ENCODE measurements at regions not wholly inside any gene's neighbourhood (a gene's known extent, or its start where the extent isn't known, plus 50 kb on each side); places are given as distances from the start of the nearest gene placed in this dataset.

DNA sequence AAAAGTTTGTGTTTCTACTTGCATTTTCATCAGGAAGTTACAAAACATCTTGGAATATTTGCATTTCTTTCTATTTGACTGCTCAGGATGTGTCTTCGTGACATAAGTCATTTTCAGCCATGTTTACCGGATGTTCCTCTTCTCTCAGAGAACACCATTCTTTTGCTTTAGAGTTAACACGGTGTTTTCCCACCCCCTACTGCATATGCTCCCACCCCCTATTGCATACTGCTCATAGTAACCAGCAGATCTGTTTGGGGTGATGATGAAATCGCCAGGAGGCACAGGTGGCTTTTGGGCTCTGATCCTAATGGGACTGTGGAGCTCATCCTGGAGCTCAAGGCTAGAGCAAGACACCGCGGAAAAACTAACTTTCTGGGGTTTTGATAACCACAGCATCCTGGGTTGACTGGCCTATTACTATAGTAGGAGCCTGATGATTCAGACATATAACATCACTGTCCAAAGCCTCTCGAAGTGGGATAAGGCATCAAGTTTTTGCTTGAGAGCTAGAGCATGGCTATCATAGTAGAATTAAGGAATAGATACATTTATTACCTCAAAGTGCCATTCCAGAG is 65.1 kb upstream of the BET1 start:
- 80% methylated on average over 7 of the region's 7 CpGs for WGBS
- DNase-seq (ENCODE audit: extremely low spot score) = no peak
- H3K9me3 ChIP-seq = no peaks in the 10 kb centered on the region
- H3K4me3 ChIP-seq = no peak overlapping the region
- H3K27ac ChIP-seq (replicated peaks in 1 of 4) = no peak overlapping the region
- intact Hi-C loops (cut with DNase I) = no loop called here
- no peaks in the 10 kb centered on the region for H3K36me3 ChIP-seq
- H3K4me1 ChIP-seq = no peaks in the 10 kb centered on the region
- TF ChIP-seq POLR2A (IDR thresholded peaks at IDR 0.05; ENCODE audit: low read depth) (no peak), EP300 (IDR thresholded peaks at IDR 0.05) (no peak), POLR2AphosphoS5 (IDR thresholded peaks at IDR 0.05) (no peak)
- TF ChIP-seq, protein P1, sequence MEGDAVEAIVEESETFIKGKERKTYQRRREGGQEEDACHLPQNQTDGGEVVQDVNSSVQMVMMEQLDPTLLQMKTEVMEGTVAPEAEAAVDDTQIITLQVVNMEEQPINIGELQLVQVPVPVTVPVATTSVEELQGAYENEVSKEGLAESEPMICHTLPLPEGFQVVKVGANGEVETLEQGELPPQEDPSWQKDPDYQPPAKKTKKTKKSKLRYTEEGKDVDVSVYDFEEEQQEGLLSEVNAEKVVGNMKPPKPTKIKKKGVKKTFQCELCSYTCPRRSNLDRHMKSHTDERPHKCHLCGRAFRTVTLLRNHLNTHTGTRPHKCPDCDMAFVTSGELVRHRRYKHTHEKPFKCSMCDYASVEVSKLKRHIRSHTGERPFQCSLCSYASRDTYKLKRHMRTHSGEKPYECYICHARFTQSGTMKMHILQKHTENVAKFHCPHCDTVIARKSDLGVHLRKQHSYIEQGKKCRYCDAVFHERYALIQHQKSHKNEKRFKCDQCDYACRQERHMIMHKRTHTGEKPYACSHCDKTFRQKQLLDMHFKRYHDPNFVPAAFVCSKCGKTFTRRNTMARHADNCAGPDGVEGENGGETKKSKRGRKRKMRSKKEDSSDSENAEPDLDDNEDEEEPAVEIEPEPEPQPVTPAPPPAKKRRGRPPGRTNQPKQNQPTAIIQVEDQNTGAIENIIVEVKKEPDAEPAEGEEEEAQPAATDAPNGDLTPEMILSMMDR (IDR thresholded peaks at IDR 0.05) = no peak
- no peaks in the 10 kb centered on the region for H3K27me3 ChIP-seq

GRCh38 chr7:94080551-94080950 is 76.4 kb upstream of the BET1 start:
- Histone ChIP-seq H3K27me3 (no peaks in the 10 kb centered on the region), H3K9me3 (no peaks in the 10 kb centered on the region), H3K4me1 (no peaks in the 10 kb centered on the region), H3K36me3 (no peaks in the 10 kb centered on the region), H3K4me3 (no peak overlapping the region), H3K27ac (replicated peaks in 1 of 4) (no peak overlapping the region)
- 73% methylated on average over 5 of the region's 5 CpGs for WGBS
- intact Hi-C loops (cut with DNase I) = no loop called here
- TF ChIP-seq POLR2AphosphoS5 (IDR thresholded peaks at IDR 0.05) (no peak), POLR2A (IDR thresholded peaks at IDR 0.05; ENCODE audit: low read depth) (no peak), EP300 (IDR thresholded peaks at IDR 0.05) (no peak)
- TF ChIP-seq, protein P1 (IDR thresholded peaks at IDR 0.05) = no peak
- DNase-seq (ENCODE audit: extremely low spot score) = no peak

- TF ChIP-seq EP300 (IDR thresholded peaks at IDR 0.05) (no peak), POLR2A (IDR thresholded peaks at IDR 0.05; ENCODE audit: low read depth) (no peak), POLR2AphosphoS5 (IDR thresholded peaks at IDR 0.05) (no peak)
- TF ChIP-seq, protein P1 (IDR thresholded peaks at IDR 0.05) = no peak
- H3K36me3 ChIP-seq = no peaks in the 10 kb centered on the region
- no peaks in the 10 kb centered on the region for H3K27me3 ChIP-seq
- H3K4me3 ChIP-seq = no peak overlapping the region
- H3K27ac ChIP-seq (replicated peaks in 1 of 4) = no peak overlapping the region
- H3K4me1 ChIP-seq = peaks cover 0 to under 1% (median 0%) of the 10 kb centered on the region in 4 donors
- no peak for DNase-seq (ENCODE audit: extremely low spot score)
- intact Hi-C loops (cut with DNase I) = no loop called here
- H3K9me3 ChIP-seq = no peaks in the 10 kb centered on the region
These were observed 78.0 kb upstream of the BET1 start for GRCh38 chr7:94082126-94082525.

- TF ChIP-seq, protein P1 (IDR thresholded peaks at IDR 0.05) = peak; percentile 60 to 76 (median 67)
- no peak for TF ChIP-seq EP300 (IDR thresholded peaks at IDR 0.05)
- no peak for TF ChIP-seq POLR2AphosphoS5 (IDR thresholded peaks at IDR 0.05)
- peaks cover 0 to 8% (median 3%) of the 10 kb centered on the region in 4 donors for H3K4me1 ChIP-seq
- H3K27me3 ChIP-seq = peaks cover 0 to 7% (median 0%) of the 10 kb centered on the region in 4 donors
- 19% methylated on average over 6 of the region's 6 CpGs for WGBS
- peak overlapping the region; percentile 16 to 41 (median 34) for H3K4me3 ChIP-seq
- DNase-seq (ENCODE audit: extremely low spot score) = no peak
- intact Hi-C loops (cut with DNase I) = loop anchor here (5.0 kb wide), 1 partner anchor 186 kb away; no protein-coding TSS in a partner anchor
- H3K27ac ChIP-seq (replicated peaks in 1 of 4) = no peak overlapping the region
- no peaks in the 10 kb centered on the region for H3K36me3 ChIP-seq
- H3K9me3 ChIP-seq = no peaks in the 10 kb centered on the region
These were observed 83.7 kb upstream of the BET1 start for GRCh38 chr7:94087664-94088352.
